MM.1S (cell line): ENCODE measurements at regions not wholly inside any gene's neighbourhood (a gene's known extent, or its start where the extent isn't known, plus 50 kb on each side); places are given as distances from the start of the nearest gene placed in this dataset.

Experiments used
- DNase-seq: peaks from one replicate; pipeline ENCODE4 v3.0.0-alpha.2; 2015
- H2AFZ ChIP-seq: fragments of 300-600 bp; sonication (generic); 2 replicates; pipeline ENCODE4 v1.6.0; 2016; ENCODE audit warnings: antibody characterized with exemption, low read length
- H3F3A ChIP-seq: fragments of 300-600 bp; sonication (generic); 2 replicates; pipeline ENCODE4 v1.6.1; 2016; ENCODE audit warnings: mild to moderate bottlenecking, antibody characterized with exemption, low read length, moderate library complexity, mixed read lengths; ENCODE audit not compliant: insufficient read depth
- H3K27ac ChIP-seq: fragments of 300-600 bp; sonication (generic); 2 replicates; pipeline ENCODE4 v1.5.1; 2016; ENCODE audit warnings: mild to moderate bottlenecking, low read length
- H3K27me3 ChIP-seq: fragments of 300-600 bp; sonication (generic); replicated peaks from 2 replicates; pipeline ENCODE4 v1.6.0; 2016; ENCODE audit warnings: low read length; ENCODE audit not compliant: insufficient read depth
- H3K36me3 ChIP-seq: fragments of 300-600 bp; sonication (generic); replicated peaks from 2 replicates; pipeline ENCODE4 v1.6.1; 2016; ENCODE audit warnings: mild to moderate bottlenecking, low read length, mixed read lengths; ENCODE audit not compliant: insufficient read depth
- H3K4me1 ChIP-seq: fragments of 300-600 bp; sonication (generic); 2 replicates; pipeline ENCODE4 v1.6.1; 2016; ENCODE audit warnings: low read length, mixed read lengths
- H3K4me2 ChIP-seq: fragments of 300-600 bp; sonication (generic); 2 replicates; pipeline ENCODE4 v1.6.0; 2016; ENCODE audit warnings: low read depth, low read length
- H3K4me3 ChIP-seq: fragments of 300-600 bp; sonication (generic); 2 replicates; pipeline ENCODE4 v1.5.1; 2016; ENCODE audit warnings: low read length, mixed read lengths
- H3K79me2 ChIP-seq: fragments of 300-600 bp; sonication (generic); 2 replicates; pipeline ENCODE4 v1.6.1; 2016; ENCODE audit warnings: mixed run types, low read length, mixed read lengths
- H3K9ac ChIP-seq: fragments of 300-600 bp; sonication (generic); 2 replicates; pipeline ENCODE4 v1.6.1; 2016; ENCODE audit warnings: low read length, mixed read lengths
- H3K9me2 ChIP-seq: fragments of 300-600 bp; sonication (generic); replicated peaks from 2 replicates; pipeline ENCODE4 v1.6.1; 2016; ENCODE audit warnings: mild to moderate bottlenecking, low read length, mixed read lengths; ENCODE audit not compliant: insufficient read depth
- H3K9me3 ChIP-seq: fragments of 300-600 bp; sonication (generic); replicated peaks from 2 replicates; pipeline ENCODE4 v1.6.1; 2016; ENCODE audit warnings: mild to moderate bottlenecking, low read length, mixed read lengths; ENCODE audit not compliant: insufficient read depth
- H4K20me1 ChIP-seq: fragments of 300-600 bp; sonication (generic); 2 replicates; pipeline ENCODE4 v1.6.1; 2016; ENCODE audit warnings: mild to moderate bottlenecking, low read length, moderate library complexity, mixed read lengths; ENCODE audit not compliant: insufficient read depth
- CTCF ChIP-seq: fragments of 300-600 bp; sonication (generic); IDR thresholded peaks from 2 replicates; pipeline ENCODE4 v1.5.1; 2016; ENCODE audit warnings: antibody characterized with exemption, low read length, mixed read lengths
- EZH2 ChIP-seq: fragments of 300-600 bp; sonication (generic); optimal IDR thresholded peaks from 2 replicates; pipeline ENCODE3; 2017; ENCODE audit warnings: low read depth, mild to moderate bottlenecking, antibody characterized with exemption, low read length, mixed read lengths
- EZH2phosphoT487 ChIP-seq: fragments of 300-600 bp; sonication (generic); IDR thresholded peaks from 2 replicates; pipeline ENCODE4 v1.6.1; 2018; ENCODE audit warnings: antibody characterized with exemption, low read length

- no peaks in the 10 kb centered on the region for H3K79me2 ChIP-seq
- DNase-seq = no peak
- no peak overlapping the region for H3K9ac ChIP-seq
Observed at GRCh38 chrX:25537699-25538098, 521.9 kb upstream of the ARX start.

GRCh38 chrX:25544641-25545040 is 528.9 kb upstream of the ARX start:
- no peaks in the 10 kb centered on the region for H3K36me3 ChIP-seq
- no peaks in the 10 kb centered on the region for H3K27me3 ChIP-seq
- no peaks in the 10 kb centered on the region for H3F3A ChIP-seq
- TF ChIP-seq CTCF = no peak
- TF ChIP-seq EZH2 = no peak
- no peaks in the 10 kb centered on the region for H3K4me1 ChIP-seq
- H3K4me3 ChIP-seq = no peak overlapping the region
- no peaks in the 10 kb centered on the region for H4K20me1 ChIP-seq
- no peak overlapping the region for H3K4me2 ChIP-seq
- no peaks in the 10 kb centered on the region for H3K9me2 ChIP-seq
- DNase-seq = no peak
- no peaks in the 10 kb centered on the region for H3K79me2 ChIP-seq
- H3K9ac ChIP-seq = no peak overlapping the region
- no peak overlapping the region for H2AFZ ChIP-seq
- no peak overlapping the region for H3K27ac ChIP-seq
- no peaks in the 10 kb centered on the region for H3K9me3 ChIP-seq

More at GRCh38 chrX:25537699-25538098, 521.9 kb upstream of the ARX start:
- H4K20me1 ChIP-seq = no peaks in the 10 kb centered on the region
- no peak overlapping the region for H3K4me2 ChIP-seq
- H3K9me2 ChIP-seq = no peaks in the 10 kb centered on the region
- no peaks in the 10 kb centered on the region for H3F3A ChIP-seq
- no peak overlapping the region for H2AFZ ChIP-seq
- H3K27me3 ChIP-seq = no peaks in the 10 kb centered on the region
- H3K4me3 ChIP-seq = no peak overlapping the region
- H3K9me3 ChIP-seq = no peaks in the 10 kb centered on the region
- TF ChIP-seq EZH2phosphoT487 (no peak), CTCF (no peak), EZH2 (no peak)
- H3K4me1 ChIP-seq = no peaks in the 10 kb centered on the region
- no peak overlapping the region for H3K27ac ChIP-seq
- no peaks in the 10 kb centered on the region for H3K36me3 ChIP-seq

- no peaks in the 10 kb centered on the region for H3K79me2 ChIP-seq
- H3K36me3 ChIP-seq = no peaks in the 10 kb centered on the region
- no peaks in the 10 kb centered on the region for H4K20me1 ChIP-seq
- H3K9ac ChIP-seq = no peak overlapping the region
- no peaks in the 10 kb centered on the region for H3K9me2 ChIP-seq
- no peak for DNase-seq
- H3K4me3 ChIP-seq = no peak overlapping the region
- no peak overlapping the region for H2AFZ ChIP-seq
- no peaks in the 10 kb centered on the region for H3F3A ChIP-seq
- no peaks in the 10 kb centered on the region for H3K9me3 ChIP-seq
- H3K4me2 ChIP-seq = no peak overlapping the region
- H3K4me1 ChIP-seq = no peaks in the 10 kb centered on the region
- no peak for TF ChIP-seq CTCF
- no peak for TF ChIP-seq EZH2
- TF ChIP-seq EZH2phosphoT487 = no peak
- H3K27ac ChIP-seq = no peak overlapping the region
- no peaks in the 10 kb centered on the region for H3K27me3 ChIP-seq
Observed at GRCh38 chrX:25548811-25549210, 533.0 kb upstream of the ARX start.
